GM13977 (cell line): ENCODE measurements at regions not wholly inside any gene's neighbourhood (a gene's known extent, or its start where the extent isn't known, plus 50 kb on each side); places are given as distances from the start of the nearest gene placed in this dataset.
"Not testable (repeated sequence)": the region's sequence is repeated elsewhere in the genome, so short reads cannot be mapped to it uniquely, and the experiment has no call there.

ENCODE experiments used
- DNase-seq: peaks from one replicate; pipeline ENCODE4 v3.0.0; 2012; ENCODE audit warnings: low spot score
- in situ Hi-C: fragments of 300-500 bp; cut with MboI; formaldehyde crosslinking; loops from one replicate; pipeline ENCODE4 v1.12.0; 2022; ENCODE audit warnings: low sequenced_read_pairs, low pct_unique_long_range_greater_than_20kb, mixed read lengths, inconsistent platforms; ENCODE audit not compliant: unreplicated experiment
- TF ChIP-seq, protein P1 (sequence below): IDR thresholded peaks from 2 replicates; pipeline ENCODE4 v1.5.1; 2012; ENCODE audit warnings: mild to moderate bottlenecking, control low read depth; ENCODE audit not compliant: insufficient read depth; ENCODE audit errors: extremely low read depth, missing control alignments

DNA sequence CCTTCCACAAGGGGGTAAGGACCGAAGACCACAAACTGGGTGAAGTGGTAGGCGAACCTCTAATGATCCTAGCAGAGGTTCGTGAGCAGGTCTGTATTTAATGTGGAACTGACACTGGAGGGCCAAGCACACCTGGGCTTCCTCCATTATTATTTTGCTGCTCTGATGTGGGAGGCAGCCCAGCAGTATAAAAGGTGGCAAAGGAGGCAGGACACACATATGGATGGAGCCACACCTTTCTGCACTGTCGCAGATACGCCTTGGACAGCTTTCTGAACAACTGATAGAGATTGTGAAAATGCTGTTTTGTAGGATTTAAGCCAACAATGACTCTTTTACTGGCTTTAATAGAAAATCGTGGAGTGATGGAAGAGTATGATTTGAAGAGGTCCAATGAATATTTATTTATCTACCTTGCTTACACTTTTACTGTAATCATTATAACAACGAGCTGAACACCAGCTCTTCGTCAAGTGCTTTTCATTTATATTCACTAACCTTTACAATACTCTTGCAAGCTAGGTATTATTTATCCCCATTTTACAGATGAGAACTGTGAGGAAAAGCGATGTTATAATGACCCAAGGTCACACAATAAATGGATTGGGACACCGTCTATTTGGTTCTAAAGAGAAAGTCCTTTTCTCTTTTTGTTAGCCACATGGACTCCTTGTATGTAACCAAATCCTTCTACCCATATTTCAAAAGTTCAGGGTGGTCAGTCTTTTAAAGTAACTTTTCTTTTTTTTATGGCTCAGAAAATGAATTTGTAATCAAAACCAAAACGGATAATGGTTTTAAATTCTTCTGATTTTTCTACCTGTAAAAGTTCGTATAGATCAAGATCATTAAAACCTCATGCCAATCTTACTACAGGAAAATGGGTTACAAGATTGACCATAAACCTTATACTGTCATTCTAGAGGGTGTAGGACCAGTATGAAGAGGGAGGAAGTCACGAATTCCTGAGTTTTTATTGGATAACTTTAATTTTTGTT lies 116.9 kb downstream of the UTRN start:
- no peak for DNase-seq
- in situ Hi-C loops: no loop called here
- TF ChIP-seq, protein P1, sequence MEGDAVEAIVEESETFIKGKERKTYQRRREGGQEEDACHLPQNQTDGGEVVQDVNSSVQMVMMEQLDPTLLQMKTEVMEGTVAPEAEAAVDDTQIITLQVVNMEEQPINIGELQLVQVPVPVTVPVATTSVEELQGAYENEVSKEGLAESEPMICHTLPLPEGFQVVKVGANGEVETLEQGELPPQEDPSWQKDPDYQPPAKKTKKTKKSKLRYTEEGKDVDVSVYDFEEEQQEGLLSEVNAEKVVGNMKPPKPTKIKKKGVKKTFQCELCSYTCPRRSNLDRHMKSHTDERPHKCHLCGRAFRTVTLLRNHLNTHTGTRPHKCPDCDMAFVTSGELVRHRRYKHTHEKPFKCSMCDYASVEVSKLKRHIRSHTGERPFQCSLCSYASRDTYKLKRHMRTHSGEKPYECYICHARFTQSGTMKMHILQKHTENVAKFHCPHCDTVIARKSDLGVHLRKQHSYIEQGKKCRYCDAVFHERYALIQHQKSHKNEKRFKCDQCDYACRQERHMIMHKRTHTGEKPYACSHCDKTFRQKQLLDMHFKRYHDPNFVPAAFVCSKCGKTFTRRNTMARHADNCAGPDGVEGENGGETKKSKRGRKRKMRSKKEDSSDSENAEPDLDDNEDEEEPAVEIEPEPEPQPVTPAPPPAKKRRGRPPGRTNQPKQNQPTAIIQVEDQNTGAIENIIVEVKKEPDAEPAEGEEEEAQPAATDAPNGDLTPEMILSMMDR: no peak

- TF ChIP-seq, protein P1: no peak
- no peak for DNase-seq
- in situ Hi-C loops: no loop called here
Measured at GRCh38 chr6:144402750-144403149, 117.6 kb downstream of the UTRN start.

DNA sequence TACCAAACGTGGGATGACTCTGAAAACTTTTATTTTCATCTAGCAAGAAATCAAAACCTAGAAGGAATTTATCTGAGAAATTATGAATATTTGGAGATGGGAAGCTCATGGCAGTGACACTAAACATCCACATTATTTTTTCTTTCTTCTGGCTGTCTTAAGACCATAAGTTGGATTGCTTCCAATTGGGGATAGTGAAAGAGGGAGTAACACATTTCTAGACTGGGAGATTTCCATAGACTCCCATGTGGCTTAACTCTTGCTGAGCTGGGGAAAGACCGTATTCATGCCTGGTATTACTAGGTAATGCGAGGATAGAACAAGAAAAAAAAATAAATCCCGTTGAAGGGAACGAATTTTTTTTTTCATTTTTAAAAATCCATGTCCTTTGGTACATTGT lies 120.0 kb downstream of the UTRN start:
- TF ChIP-seq, protein P1: no peak
- in situ Hi-C loops: no loop called here
- no peak for DNase-seq

GRCh38 chr6:144406796-144407195 lies 121.7 kb downstream of the UTRN start:
- TF ChIP-seq, protein P1: no peak
- in situ Hi-C loops: no loop called here
- no peak for DNase-seq

- TF ChIP-seq, protein P1: no peak
- in situ Hi-C loops: no loop called here
- no peak for DNase-seq
Measured at GRCh38 chr6:144408161-144408560, 123.0 kb downstream of the UTRN start.

DNA sequence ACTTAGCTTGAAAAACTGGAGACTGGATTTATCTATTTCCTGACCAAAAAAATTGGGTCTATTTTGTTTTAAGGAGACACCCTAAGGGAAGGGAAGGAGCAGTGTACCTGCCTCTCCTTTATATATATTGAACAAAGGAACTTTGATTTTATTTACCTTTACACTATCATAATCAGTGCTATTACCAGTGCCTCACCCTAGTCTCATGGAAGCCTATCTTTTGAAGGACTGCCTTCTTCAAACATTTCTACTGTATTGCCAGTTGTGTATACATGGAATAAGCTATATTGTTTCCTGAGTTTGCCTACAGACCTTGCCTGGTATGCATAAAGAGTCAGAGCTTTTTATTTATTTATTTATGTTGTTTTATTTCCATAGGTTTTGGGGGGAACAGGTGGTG lies 124.9 kb downstream of the UTRN start:
- no peak for DNase-seq
- in situ Hi-C loops: no loop called here
- TF ChIP-seq, protein P1: no peak

DNA sequence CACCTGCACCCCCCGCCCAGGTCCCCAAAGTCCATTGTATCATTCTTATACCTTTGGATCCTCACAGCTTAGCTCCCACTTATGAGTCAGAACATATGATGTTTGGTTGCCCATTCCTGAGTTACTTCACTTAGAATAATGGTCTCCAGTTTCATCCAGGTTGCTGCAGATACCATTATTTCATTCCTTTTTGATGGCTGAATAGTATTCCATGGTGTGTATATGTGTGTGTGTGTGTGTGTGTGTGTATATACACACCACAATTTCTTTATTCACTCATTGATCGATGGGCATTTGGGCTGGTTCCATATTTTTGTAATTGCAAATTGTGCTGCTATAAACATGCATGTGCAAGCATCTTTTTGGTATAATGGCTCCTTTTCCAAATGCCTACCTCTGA lies 125.4 kb downstream of the UTRN start:
- DNase-seq, in situ Hi-C loops: not testable (repeated sequence)
